CD14-positive monocyte (primary cell): ENCODE measurements at regions not wholly inside any gene's neighbourhood (a gene's known extent, or its start where the extent isn't known, plus 50 kb on each side); places are given as distances from the start of the nearest gene placed in this dataset.

Source experiments
- DNase-seq, 3 donors: peaks; one replicate each; pipeline ENCODE4 v3.0.0-alpha.2; 2011 to 2022
- H2AFZ ChIP-seq: 2 replicates; pipeline ENCODE4 v1.6.0; 2012; ENCODE audit warnings: mild to moderate bottlenecking, low read depth, low read length, inconsistent platforms; ENCODE audit not compliant: insufficient read depth, poor library complexity, severe bottlenecking
- H3K27ac ChIP-seq, 2 donors: 1 replicate in 1 of 2; 2 replicates in 1 of 2; pipeline ENCODE4 v1.5.1; 2012 to 2013; ENCODE audit warnings: low read length in 2 of 2, control low read depth in 1 of 2, inconsistent platforms in 1 of 2, low read depth in 1 of 2, mild to moderate bottlenecking in 1 of 2
- H3K27me3 ChIP-seq, 2 donors: one replicate each; pipeline versions ENCODE4 v1.6.0 to v1.6.1; 2011 to 2013; ENCODE audit warnings: low read length in 2 of 2; ENCODE audit not compliant: control insufficient read depth in 2 of 2, insufficient read depth in 2 of 2
- H3K36me3 ChIP-seq, 2 donors: replicated peaks in 1 of 2; 1 replicate in 1 of 2; 2 replicates in 1 of 2; pipeline versions ENCODE4 v1.5.1 to v1.6.1; 2012 to 2013; ENCODE audit warnings: low read length in 2 of 2, control low read depth in 1 of 2, inconsistent platforms in 1 of 2, mild to moderate bottlenecking in 1 of 2; ENCODE audit not compliant: insufficient read depth in 2 of 2, control insufficient read depth in 1 of 2
- H3K4me1 ChIP-seq, 2 donors: 1 replicate in 1 of 2; 2 replicates in 1 of 2; pipeline versions ENCODE4 v1.5.1 to v1.6.1; 2012 to 2013; ENCODE audit warnings: low read length in 2 of 2, control low read depth in 1 of 2, inconsistent platforms in 1 of 2, mild to moderate bottlenecking in 1 of 2, moderate library complexity in 1 of 2; ENCODE audit not compliant: insufficient read depth in 2 of 2, control insufficient read depth in 1 of 2
- H3K4me2 ChIP-seq: replicated peaks from 2 replicates; pipeline ENCODE3; 2012; ENCODE audit warnings: low read length, moderate library complexity, mild to moderate bottlenecking; ENCODE audit not compliant: poor library complexity, severe bottlenecking; ENCODE audit errors: extremely low read depth
- H3K4me3 ChIP-seq, 3 experiments: fragments of 200-600 bp in 1 of 3; sonication (generic) in 1 of 3; replicated peaks in 1 of 3; 1 replicate in 2 of 3; 2 replicates in 1 of 3; pipeline ENCODE4 v1.5.1; 2011 to 2013; ENCODE audit warnings: low read length in 3 of 3, mild to moderate bottlenecking in 3 of 3, control low read depth in 2 of 3, low read depth in 2 of 3, inconsistent platforms in 1 of 3, moderate library complexity in 1 of 3
- H3K79me2 ChIP-seq: 2 replicates; pipeline ENCODE4 v1.6.0; 2012; ENCODE audit warnings: mild to moderate bottlenecking, control low read depth, inconsistent platforms, low read length, moderate library complexity; ENCODE audit not compliant: insufficient read depth
- H3K9ac ChIP-seq: 2 replicates; pipeline ENCODE4 v1.6.0; 2017; ENCODE audit warnings: low read length, mild to moderate bottlenecking; ENCODE audit not compliant: insufficient read depth, poor library complexity, severe bottlenecking
- H3K9me3 ChIP-seq, 2 donors: replicated peaks in 1 of 2; 1 replicate in 1 of 2; 2 replicates in 1 of 2; pipeline versions ENCODE4 v1.5.1 to v1.6.1; 2012 to 2013; ENCODE audit warnings: low read length in 2 of 2, control low read depth in 1 of 2; ENCODE audit not compliant: control insufficient read depth in 1 of 2, insufficient read depth in 1 of 2
- H4K20me1 ChIP-seq: 2 replicates; pipeline ENCODE4 v1.6.0; 2012; ENCODE audit warnings: mild to moderate bottlenecking, low read length, control low read depth, moderate library complexity; ENCODE audit not compliant: insufficient read depth
- H3K27ac Mint-ChIP-seq, 7 donors: one replicate each; pipeline ENCODE4 v1.8.0; 2020; ENCODE audit warnings: mild to moderate bottlenecking in 7 of 7, mixed read lengths in 7 of 7, moderate library complexity in 6 of 7, inconsistent platforms in 2 of 7
- H3K27me3 Mint-ChIP-seq, 3 donors: one replicate each; pipeline ENCODE4 v1.8.0; 2021 to 2022; ENCODE audit warnings: low read depth in 3 of 3, mild to moderate bottlenecking in 3 of 3, mixed read lengths in 3 of 3, moderate library complexity in 3 of 3, inconsistent platforms in 1 of 3
- H3K36me3 Mint-ChIP-seq, 2 donors: one replicate each; pipeline ENCODE4 v1.8.0; 2020; ENCODE audit warnings: mixed read lengths in 2 of 2, inconsistent platforms in 1 of 2, mild to moderate bottlenecking in 1 of 2
- H3K4me1 Mint-ChIP-seq: one replicate; pipeline ENCODE4 v1.8.0; 2020; ENCODE audit warnings: mild to moderate bottlenecking, mixed read lengths
- H3K4me3 Mint-ChIP-seq, 2 donors: one replicate each; pipeline ENCODE4 v1.8.0; 2020; ENCODE audit warnings: mild to moderate bottlenecking in 2 of 2, mixed read lengths in 2 of 2, moderate library complexity in 1 of 2
- H3K9me3 Mint-ChIP-seq, 7 donors: one replicate each; pipeline ENCODE4 v1.8.0; 2020 to 2022; ENCODE audit warnings: mixed read lengths in 7 of 7, mild to moderate bottlenecking in 6 of 7, moderate library complexity in 6 of 7, inconsistent platforms in 2 of 7
- WGBS: methylation state at CpG from one replicate; pipeline ENCODE4 v1.1.5; 2013; ENCODE audit warnings: missing lambda C conversion rate; ENCODE audit not compliant: insufficient coverage; 5-methylcytosine and 5-hydroxymethylcytosine counted together
- intact Hi-C, 2 donors: fragments of 100-400 bp; cut with micrococcal nuclease; formaldehyde crosslinking; loops; one replicate each; pipeline versions ENCODE4 v1.15.0 to v1.15.1; 2023
- TF ChIP-seq, protein P1 (sequence below): fragments of 200-600 bp; IDR thresholded peaks from one replicate; pipeline ENCODE4 v1.8.0; 2022; ENCODE audit warnings: antibody characterized with exemption, mild to moderate bottlenecking

DNA sequence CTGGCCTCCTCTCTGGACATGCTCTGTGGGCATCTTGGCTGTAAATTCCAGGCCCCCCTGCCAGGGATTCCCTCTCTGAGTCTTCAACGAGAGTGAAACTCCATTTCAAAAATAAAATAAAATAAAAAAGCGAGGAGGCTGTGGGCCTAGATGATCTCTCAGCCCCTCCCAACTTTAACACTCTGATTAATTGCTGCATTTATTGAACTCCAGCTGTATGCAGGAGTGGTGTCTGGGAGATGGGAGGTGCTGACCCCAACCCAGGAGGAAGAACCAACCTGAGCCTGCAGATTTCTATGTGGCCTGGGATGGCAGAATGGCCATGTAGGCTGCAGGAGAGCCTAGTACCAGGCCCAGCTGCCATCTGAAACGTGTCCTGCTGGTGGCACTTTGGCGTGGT lies 154.5 kb upstream of the IER5L start:
- Histone ChIP-seq H3K9ac (no peak overlapping the region), H3K9me3 (peaks cover 12 to 13% of the 10 kb centered on the region in 2 donors), H4K20me1 (no peaks in the 10 kb centered on the region), H3K4me3 (no peak overlapping the region), H3K4me1 (peaks cover 62 to 67% of the 10 kb centered on the region in 2 donors), H3K79me2 (no peaks in the 10 kb centered on the region), H3K27ac (peak overlapping the region in 1 of 2 donors; percentile 12), H3K36me3 (no peaks in the 10 kb centered on the region), H3K4me2 (no peak overlapping the region), H2AFZ (no peak overlapping the region), H3K27me3 (no peaks in the 10 kb centered on the region)
- H3K27ac Mint-ChIP-seq = peak overlapping the region in 2 of 7 donors; percentile 46 to 61
- H3K36me3 Mint-ChIP-seq = peaks cover 5 to 11% of the 10 kb centered on the region in 2 donors
- TF ChIP-seq, protein P1, sequence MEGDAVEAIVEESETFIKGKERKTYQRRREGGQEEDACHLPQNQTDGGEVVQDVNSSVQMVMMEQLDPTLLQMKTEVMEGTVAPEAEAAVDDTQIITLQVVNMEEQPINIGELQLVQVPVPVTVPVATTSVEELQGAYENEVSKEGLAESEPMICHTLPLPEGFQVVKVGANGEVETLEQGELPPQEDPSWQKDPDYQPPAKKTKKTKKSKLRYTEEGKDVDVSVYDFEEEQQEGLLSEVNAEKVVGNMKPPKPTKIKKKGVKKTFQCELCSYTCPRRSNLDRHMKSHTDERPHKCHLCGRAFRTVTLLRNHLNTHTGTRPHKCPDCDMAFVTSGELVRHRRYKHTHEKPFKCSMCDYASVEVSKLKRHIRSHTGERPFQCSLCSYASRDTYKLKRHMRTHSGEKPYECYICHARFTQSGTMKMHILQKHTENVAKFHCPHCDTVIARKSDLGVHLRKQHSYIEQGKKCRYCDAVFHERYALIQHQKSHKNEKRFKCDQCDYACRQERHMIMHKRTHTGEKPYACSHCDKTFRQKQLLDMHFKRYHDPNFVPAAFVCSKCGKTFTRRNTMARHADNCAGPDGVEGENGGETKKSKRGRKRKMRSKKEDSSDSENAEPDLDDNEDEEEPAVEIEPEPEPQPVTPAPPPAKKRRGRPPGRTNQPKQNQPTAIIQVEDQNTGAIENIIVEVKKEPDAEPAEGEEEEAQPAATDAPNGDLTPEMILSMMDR = no peak
- H3K4me1 Mint-ChIP-seq = peaks cover 66% of the 10 kb centered on the region
- WGBS = 75% methylated on average over 2 of the region's 4 CpGs
- intact Hi-C loops = no loop called here
- peaks cover 6 to 20% (median 13%) of the 10 kb centered on the region in 7 donors for H3K9me3 Mint-ChIP-seq
- H3K4me3 Mint-ChIP-seq = no peak overlapping the region
- no peak for DNase-seq
- H3K27me3 Mint-ChIP-seq = peaks cover 0 to 4% (median 0%) of the 10 kb centered on the region in 3 donors

DNA sequence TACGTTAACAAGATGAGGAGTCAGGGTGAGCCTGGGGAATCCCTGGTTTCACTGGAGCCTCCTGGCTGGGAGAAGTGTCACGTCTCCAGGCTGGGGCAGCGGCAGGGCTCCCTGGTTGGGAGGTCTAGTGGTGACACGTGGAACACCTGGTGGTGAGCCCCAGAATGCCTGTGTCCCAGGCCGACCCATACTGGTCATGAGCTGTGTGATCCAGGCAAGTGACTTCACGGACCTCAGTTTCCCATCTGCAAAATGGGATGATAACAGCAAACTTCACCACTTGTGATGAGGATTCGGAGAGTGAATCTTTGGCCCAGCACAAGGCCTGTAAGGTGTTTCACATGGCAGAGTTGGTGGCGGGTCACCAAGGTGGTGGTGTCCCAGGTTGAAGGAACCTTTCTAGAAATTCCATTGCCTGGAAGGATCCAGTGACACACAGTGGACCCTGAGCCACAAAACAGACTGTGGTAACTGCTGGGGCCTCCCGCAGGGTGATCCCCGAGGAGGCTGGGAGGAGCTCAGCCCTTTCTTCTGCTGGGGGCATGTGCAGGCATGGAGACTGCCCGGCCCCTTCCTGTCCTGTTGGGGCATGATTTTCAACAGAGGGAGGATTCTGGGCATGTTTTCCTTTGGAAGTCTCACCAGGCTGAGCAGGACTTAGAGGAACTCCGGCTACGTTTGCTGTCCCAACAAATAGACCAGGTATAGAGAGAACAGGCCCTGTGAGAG lies 153.9 kb upstream of the IER5L start:
- Mint-ChIP-seq H3K27ac (peak overlapping the region in 2 of 7 donors; percentile 53 to 71), H3K4me1 (peaks cover 64% of the 10 kb centered on the region), H3K36me3 (peaks cover 5 to 11% of the 10 kb centered on the region in 2 donors), H3K9me3 (peaks cover 6 to 22% (median 13%) of the 10 kb centered on the region in 7 donors), H3K4me3 (no peak overlapping the region), H3K27me3 (peaks cover 0 to 4% (median 0%) of the 10 kb centered on the region in 3 donors)
- Histone ChIP-seq H3K27me3 (no peaks in the 10 kb centered on the region), H3K4me1 (peaks cover 59 to 64% of the 10 kb centered on the region in 2 donors), H3K4me2 (no peak overlapping the region), H3K27ac (peak overlapping the region in 1 of 2 donors; percentile 22), H3K36me3 (no peaks in the 10 kb centered on the region), H3K4me3 (no peak overlapping the region), H2AFZ (no peak overlapping the region), H3K9me3 (peaks cover 12 to 13% of the 10 kb centered on the region in 2 donors), H3K9ac (no peak overlapping the region), H3K79me2 (no peaks in the 10 kb centered on the region), H4K20me1 (no peaks in the 10 kb centered on the region)
- WGBS = 86% methylated on average over 12 of the region's 13 CpGs
- TF ChIP-seq, protein P1 = no peak
- DNase-seq = peak in 1 of 3 donors; percentile 2
- intact Hi-C loops = no loop called here
